ENCODE measurements at regions not wholly inside any gene's neighbourhood (a gene's known extent, or its start where the extent isn't known, plus 50 kb on each side); places are given as distances from the start of the nearest gene placed in this dataset.

- H3K27ac ChIP-seq: no peak overlapping the region
- no peaks in the 10 kb centered on the region for H3K4me1 ChIP-seq
- H3K36me3 ChIP-seq: no peaks in the 10 kb centered on the region
- TF ChIP-seq, protein P1, sequence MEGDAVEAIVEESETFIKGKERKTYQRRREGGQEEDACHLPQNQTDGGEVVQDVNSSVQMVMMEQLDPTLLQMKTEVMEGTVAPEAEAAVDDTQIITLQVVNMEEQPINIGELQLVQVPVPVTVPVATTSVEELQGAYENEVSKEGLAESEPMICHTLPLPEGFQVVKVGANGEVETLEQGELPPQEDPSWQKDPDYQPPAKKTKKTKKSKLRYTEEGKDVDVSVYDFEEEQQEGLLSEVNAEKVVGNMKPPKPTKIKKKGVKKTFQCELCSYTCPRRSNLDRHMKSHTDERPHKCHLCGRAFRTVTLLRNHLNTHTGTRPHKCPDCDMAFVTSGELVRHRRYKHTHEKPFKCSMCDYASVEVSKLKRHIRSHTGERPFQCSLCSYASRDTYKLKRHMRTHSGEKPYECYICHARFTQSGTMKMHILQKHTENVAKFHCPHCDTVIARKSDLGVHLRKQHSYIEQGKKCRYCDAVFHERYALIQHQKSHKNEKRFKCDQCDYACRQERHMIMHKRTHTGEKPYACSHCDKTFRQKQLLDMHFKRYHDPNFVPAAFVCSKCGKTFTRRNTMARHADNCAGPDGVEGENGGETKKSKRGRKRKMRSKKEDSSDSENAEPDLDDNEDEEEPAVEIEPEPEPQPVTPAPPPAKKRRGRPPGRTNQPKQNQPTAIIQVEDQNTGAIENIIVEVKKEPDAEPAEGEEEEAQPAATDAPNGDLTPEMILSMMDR (IDR thresholded peaks at IDR 0.05 in 4 of 5, conservative IDR thresholded peaks at IDR 0.05 in 1 of 5): no peak
- no peak for TF ChIP-seq POLR2A (IDR thresholded peaks at IDR 0.05)
- ATAC-seq (no peak), DNase-seq (no peak)
- no peaks in the 10 kb centered on the region for H3K9me3 ChIP-seq
- no peaks in the 10 kb centered on the region for H3K27me3 ChIP-seq
- H3K4me3 ChIP-seq: no peak overlapping the region
- in situ Hi-C loops (cut with MboI; ENCODE audit: low sequenced_read_pairs in 4 of 4) (no loop called here), intact Hi-C loops (cut with DNase I; ENCODE audit: low total_unique reads) (no loop called here)
Observed at GRCh38 chr1:178612261-178612660, 99.4 kb downstream of the TEX35 start.

DNA sequence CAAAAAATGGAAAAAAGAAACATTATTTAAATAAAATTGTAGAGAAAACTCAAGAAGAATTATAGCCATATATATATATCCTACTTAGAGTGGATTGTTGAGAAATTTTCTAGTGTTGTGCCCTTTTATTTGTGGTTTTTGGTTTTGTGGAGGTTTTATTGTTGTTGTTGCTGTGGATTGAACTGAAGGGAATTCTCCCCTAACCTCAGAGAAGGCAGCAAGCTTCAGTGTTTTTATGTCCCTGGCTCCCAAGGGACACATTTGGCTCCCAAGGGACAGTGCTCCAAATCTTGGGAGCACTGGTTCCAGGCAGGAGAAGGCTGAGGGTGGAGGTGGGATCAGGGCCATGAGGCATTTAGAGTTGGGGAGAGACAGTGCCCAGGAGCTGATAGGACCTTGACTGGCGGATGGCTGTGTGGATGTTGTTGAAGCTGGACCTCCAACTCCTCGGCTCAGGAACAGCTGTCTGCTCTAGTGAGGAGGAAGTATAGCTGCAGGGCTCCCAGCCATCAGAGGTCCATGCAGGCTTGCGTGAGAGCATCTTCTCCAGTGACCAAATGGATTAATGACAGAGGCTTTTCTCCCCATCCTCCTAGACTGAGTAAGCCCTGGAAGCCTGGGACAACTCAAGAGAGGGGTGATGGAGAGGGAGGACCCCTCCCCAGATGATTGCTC lies 100.5 kb downstream of the TEX35 start:
- TF ChIP-seq, protein P1 (IDR thresholded peaks at IDR 0.05 in 4 of 5, conservative IDR thresholded peaks at IDR 0.05 in 1 of 5): no peak
- TF ChIP-seq POLR2A (IDR thresholded peaks at IDR 0.05): no peak
- intact Hi-C loops (cut with DNase I; ENCODE audit: low total_unique reads): no loop called here
- ATAC-seq: no peak

DNA sequence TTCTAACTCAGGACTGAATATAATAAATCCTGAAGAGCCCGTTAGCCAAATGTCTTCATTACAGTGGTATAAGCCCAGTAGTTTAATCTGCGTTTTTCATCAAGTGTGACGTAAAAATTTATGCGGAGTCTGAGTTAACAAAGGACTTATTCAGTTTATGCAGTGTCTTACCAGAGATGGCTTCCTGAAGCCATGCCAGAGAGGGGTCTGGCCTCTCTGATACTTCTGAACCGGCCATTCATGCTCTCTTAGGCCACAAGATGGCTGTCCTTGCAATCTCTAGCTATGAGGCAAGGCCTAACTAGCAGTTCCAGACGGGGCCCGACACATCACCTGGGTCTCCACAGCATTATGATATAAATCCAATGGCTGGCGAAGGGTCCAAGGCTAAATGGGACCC lies 101.4 kb downstream of the TEX35 start:
- Histone ChIP-seq H3K36me3 (no peaks in the 10 kb centered on the region), H3K27me3 (no peaks in the 10 kb centered on the region), H3K4me3 (no peak overlapping the region), H3K9me3 (no peaks in the 10 kb centered on the region), H3K4me1 (no peaks in the 10 kb centered on the region), H3K27ac (no peak overlapping the region)
- TF ChIP-seq, protein P1 (IDR thresholded peaks at IDR 0.05 in 4 of 5, conservative IDR thresholded peaks at IDR 0.05 in 1 of 5): no peak
- TF ChIP-seq POLR2A (IDR thresholded peaks at IDR 0.05): no peak
- DNase-seq: no peak
- in situ Hi-C loops (cut with MboI; ENCODE audit: low sequenced_read_pairs in 4 of 4) (no loop called here), intact Hi-C loops (cut with DNase I; ENCODE audit: low total_unique reads) (no loop called here)
- ATAC-seq: no peak

More for the DNA sequence above, 100.5 kb downstream of the TEX35 start:
- Histone ChIP-seq H3K4me1 (no peaks in the 10 kb centered on the region), H3K36me3 (no peaks in the 10 kb centered on the region), H3K4me3 (no peak overlapping the region), H3K9me3 (no peaks in the 10 kb centered on the region), H3K27me3 (no peaks in the 10 kb centered on the region), H3K27ac (no peak overlapping the region)
- DNase-seq: no peak
- in situ Hi-C loops (cut with MboI; ENCODE audit: low sequenced_read_pairs in 4 of 4): no loop called here

- ATAC-seq (no peak), DNase-seq (no peak)
- in situ Hi-C loops (cut with MboI; ENCODE audit: low sequenced_read_pairs in 4 of 4) (no loop called here), intact Hi-C loops (cut with DNase I; ENCODE audit: low total_unique reads) (no loop called here)
- Histone ChIP-seq H3K4me1 (no peaks in the 10 kb centered on the region), H3K36me3 (no peaks in the 10 kb centered on the region), H3K9me3 (no peaks in the 10 kb centered on the region), H3K4me3 (no peak overlapping the region), H3K27ac (no peak overlapping the region), H3K27me3 (no peaks in the 10 kb centered on the region)
- TF ChIP-seq POLR2A (IDR thresholded peaks at IDR 0.05): no peak
- TF ChIP-seq, protein P1 (IDR thresholded peaks at IDR 0.05 in 4 of 5, conservative IDR thresholded peaks at IDR 0.05 in 1 of 5): no peak
Observed at GRCh38 chr1:178619042-178619927, 105.8 kb upstream of the RALGPS2 start.

Measured in gastrocnemius medialis (tissue), 4 donors.